GM08714 (cell line): ENCODE measurements at regions not wholly inside any gene's neighbourhood (a gene's known extent, or its start where the extent isn't known, plus 50 kb on each side); places are given as distances from the start of the nearest gene placed in this dataset.

Experiments
- H3K4me3 ChIP-seq: fragments of 200-500 bp; sonication (Bioruptor generic); 2 replicates; pipeline ENCODE4 v1.5.1; 2014; ENCODE audit warnings: mild to moderate bottlenecking, low read length, inconsistent platforms
- ZNF274 ChIP-seq: IDR thresholded peaks from 2 replicates; pipeline ENCODE4 v1.6.1; 2012; ENCODE audit warnings: mild to moderate bottlenecking, low read depth, low read length

- no peak for TF ChIP-seq ZNF274
- H3K4me3 ChIP-seq: no peak overlapping the region
Observed at GRCh38 chr10:46231087-46231486, 55.7 kb upstream of the ANTXRL start.

GRCh38 chr10:46232084-46232483 is 54.7 kb upstream of the ANTXRL start:
- H3K4me3 ChIP-seq: no peak overlapping the region
- no peak for TF ChIP-seq ZNF274

GRCh38 chr10:46232666-46233065 is 54.1 kb upstream of the ANTXRL start:
- TF ChIP-seq ZNF274: no peak
- no peak overlapping the region for H3K4me3 ChIP-seq

- TF ChIP-seq ZNF274: no peak
- no peak overlapping the region for H3K4me3 ChIP-seq
Observed at GRCh38 chr10:46233181-46233580, 53.6 kb upstream of the ANTXRL start.

GRCh38 chr10:46234026-46234425 is 52.8 kb upstream of the ANTXRL start:
- TF ChIP-seq ZNF274: no peak

GRCh38 chr10:46234431-46235060 is 52.3 kb upstream of the ANTXRL start:
- no peak for TF ChIP-seq ZNF274
- no peak overlapping the region for H3K4me3 ChIP-seq

More at GRCh38 chr10:46234026-46234425, 52.8 kb upstream of the ANTXRL start:
- H3K4me3 ChIP-seq: no peak overlapping the region

GRCh38 chr10:46235705-46236545 is 50.9 kb upstream of the ANTXRL start:
- TF ChIP-seq ZNF274: no peak
- H3K4me3 ChIP-seq: no peak overlapping the region

GRCh38 chr10:46236546-46236887 is 50.3 kb upstream of the ANTXRL start:
- no peak for TF ChIP-seq ZNF274
- no peak overlapping the region for H3K4me3 ChIP-seq

- H3K4me3 ChIP-seq: no peak overlapping the region
- TF ChIP-seq ZNF274: no peak
Observed at GRCh38 chr10:46236941-46237681, 49.7 kb upstream of the ANTXRL start.
